ENCODE measurements at regions not wholly inside any gene's neighbourhood (a gene's known extent, or its start where the extent isn't known, plus 50 kb on each side); places are given as distances from the start of the nearest gene placed in this dataset.
"Not testable (repeated sequence)": the region's sequence is repeated elsewhere in the genome, so short reads cannot be mapped to it uniquely, and the experiment has no call there.

DNA sequence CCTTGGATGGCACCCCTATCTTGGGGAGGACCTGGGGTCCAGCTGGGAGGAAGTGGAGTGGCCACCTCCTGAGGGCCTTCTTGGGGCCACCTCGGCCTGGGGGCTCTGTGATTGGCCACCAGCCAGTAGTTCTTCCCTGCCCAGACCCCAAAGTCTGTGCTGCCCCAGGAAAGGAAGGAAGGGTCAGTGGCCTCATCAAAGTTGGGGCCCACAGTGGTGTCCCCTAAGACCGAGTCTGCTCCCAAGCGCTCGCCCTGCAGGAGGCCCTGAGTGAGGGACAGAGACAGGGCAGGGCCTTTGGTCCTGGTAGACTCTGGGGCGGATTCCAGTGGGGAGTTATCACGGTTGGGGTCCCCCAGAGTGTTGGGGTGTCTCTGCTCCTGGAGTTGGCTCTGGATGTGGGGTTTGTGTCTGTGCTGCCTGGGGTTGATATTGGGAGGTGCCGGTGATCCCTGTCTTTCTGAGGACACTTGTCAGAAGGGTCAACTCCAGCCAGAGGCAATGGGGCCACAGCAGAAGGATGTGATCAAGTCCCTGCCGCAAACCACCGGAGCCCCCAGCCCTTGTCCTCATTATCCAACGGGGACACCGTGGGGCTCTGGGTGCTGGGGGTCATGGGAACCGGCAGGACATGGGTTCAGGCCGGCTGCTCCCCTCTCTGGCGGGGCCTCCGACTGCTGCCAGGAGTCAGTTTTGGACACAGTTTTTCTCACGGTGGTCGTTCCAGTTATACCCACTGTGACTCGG is 364.3 kb downstream of the TMEM121 start:
- DNase-seq: no peak
- Histone ChIP-seq H3K4me3 (ENCODE audit: insufficient read depth, low read depth, low read length) (no peak overlapping the region), H3K27me3 (ENCODE audit: control insufficient read depth, insufficient read depth, low read length) (no peaks in the 10 kb centered on the region), H3K36me3 (replicated peaks; ENCODE audit: control insufficient read depth, insufficient read depth, low read length) (no peaks in the 10 kb centered on the region)

DNA sequence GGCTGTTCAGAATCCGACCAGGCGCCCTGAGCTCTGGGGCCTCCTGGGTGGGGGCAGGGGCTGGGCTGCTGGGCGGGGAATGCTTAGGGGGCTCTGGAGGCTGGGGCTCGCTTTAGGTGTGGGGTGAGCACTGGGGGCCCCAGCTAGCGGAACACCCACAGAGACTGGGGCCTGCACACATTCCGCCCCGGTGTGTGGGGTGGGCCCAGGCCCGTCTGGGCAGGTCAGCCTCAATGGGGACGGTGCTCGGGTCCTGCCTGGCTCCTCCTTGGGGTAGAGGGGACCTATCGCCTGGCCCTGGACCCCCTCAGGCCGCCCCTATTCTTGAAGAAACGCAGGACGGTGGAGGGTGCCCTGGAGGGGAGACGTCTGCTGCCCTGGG is 364.8 kb downstream of the TMEM121 start:
- DNase-seq: no peak
- H3K4me3 ChIP-seq (ENCODE audit: insufficient read depth, low read depth, low read length): no peak overlapping the region
- no peaks in the 10 kb centered on the region for H3K36me3 ChIP-seq (replicated peaks; ENCODE audit: control insufficient read depth, insufficient read depth, low read length)

DNA sequence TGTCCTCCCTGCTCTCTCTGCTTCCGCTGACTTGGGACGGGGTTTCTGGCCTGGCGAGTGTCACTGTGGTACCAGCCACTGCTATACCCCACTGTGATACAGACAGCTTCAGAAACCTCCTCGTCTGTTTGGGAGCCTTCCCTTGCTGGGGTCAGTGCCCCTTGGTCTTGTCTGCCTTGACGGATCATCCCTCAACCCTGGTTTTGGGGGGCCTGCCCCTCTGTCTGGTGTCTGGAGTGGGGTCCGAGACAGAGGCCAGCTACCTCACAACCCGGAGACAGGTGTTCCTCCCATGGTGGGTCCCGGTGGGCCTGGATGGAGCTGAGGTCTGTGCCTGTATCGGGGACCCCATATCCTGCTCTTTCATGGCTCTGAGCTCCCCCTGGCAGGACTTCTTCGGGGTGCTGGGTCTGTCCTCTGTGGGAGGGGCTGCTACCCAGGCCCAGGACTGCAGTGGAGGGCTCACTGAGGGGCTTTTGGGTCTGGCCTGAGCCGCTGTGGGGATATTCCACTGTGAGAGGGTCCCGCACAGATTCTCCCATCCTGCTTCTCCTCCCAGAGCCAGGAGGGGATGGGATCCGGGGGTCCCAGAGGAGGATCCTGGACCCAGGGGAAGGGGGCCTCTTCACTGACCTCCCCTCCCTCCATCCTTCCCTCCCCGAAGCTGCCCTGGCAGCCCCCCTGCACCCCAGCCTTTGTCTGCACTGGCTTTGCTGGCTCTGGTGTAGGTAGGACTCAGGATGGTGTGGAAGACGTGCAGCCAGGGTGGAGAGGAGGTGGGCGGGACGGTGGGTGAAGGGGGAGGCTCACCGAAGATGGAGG is 365.5 kb downstream of the TMEM121 start:
- H3K36me3 ChIP-seq (replicated peaks; ENCODE audit: control insufficient read depth, insufficient read depth, low read length): no peaks in the 10 kb centered on the region
- H3K4me3 ChIP-seq (ENCODE audit: insufficient read depth, low read depth, low read length): no peak overlapping the region
- no peaks in the 10 kb centered on the region for H3K27me3 ChIP-seq (ENCODE audit: control insufficient read depth, insufficient read depth, low read length)
- DNase-seq: no peak

More for the DNA sequence above, 364.8 kb downstream of the TMEM121 start:
- no peaks in the 10 kb centered on the region for H3K27me3 ChIP-seq (ENCODE audit: control insufficient read depth, insufficient read depth, low read length)

- not testable (repeated sequence) for H3K4me3 ChIP-seq (ENCODE audit: insufficient read depth, low read depth, low read length); DNase-seq; H3K27me3 ChIP-seq (ENCODE audit: control insufficient read depth, insufficient read depth, low read length); H3K36me3 ChIP-seq (replicated peaks; ENCODE audit: control insufficient read depth, insufficient read depth, low read length)
Measured at GRCh38 chr14:105892453-105893441, 366.4 kb downstream of the TMEM121 start.

DNA sequence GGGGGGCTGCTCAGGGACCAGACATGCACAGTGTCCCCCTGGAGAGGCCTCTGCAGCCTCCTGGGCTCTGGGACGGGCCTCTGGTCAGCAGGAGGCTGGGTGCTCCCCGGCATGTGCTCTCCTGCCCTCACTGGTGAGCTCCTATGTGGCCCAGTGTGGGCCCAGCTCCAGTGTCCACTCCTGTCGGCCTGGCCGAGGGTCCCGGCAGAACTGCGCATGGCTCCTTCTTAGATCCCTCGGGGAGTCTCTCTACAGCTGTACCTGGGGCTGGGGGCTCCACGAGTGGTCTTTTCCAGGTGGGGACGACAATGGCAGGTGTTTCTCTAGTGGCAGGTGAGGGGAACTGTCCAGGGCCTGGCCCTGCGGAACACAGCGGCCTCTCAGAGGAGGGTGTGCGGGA is 367.3 kb downstream of the TMEM121 start:
- not testable (repeated sequence) for DNase-seq; H3K27me3 ChIP-seq (ENCODE audit: control insufficient read depth, insufficient read depth, low read length); H3K4me3 ChIP-seq (ENCODE audit: insufficient read depth, low read depth, low read length); H3K36me3 ChIP-seq (replicated peaks; ENCODE audit: control insufficient read depth, insufficient read depth, low read length)

- no peak for DNase-seq
- Histone ChIP-seq H3K36me3 (replicated peaks; ENCODE audit: control insufficient read depth, insufficient read depth, low read length) (no peaks in the 10 kb centered on the region), H3K4me3 (ENCODE audit: insufficient read depth, low read depth, low read length) (no peak overlapping the region), H3K27me3 (ENCODE audit: control insufficient read depth, insufficient read depth, low read length) (no peaks in the 10 kb centered on the region)
Measured at GRCh38 chr14:105894125-105894977, 368.0 kb downstream of the TMEM121 start.

GRCh38 chr14:105894978-105895881 is 368.8 kb downstream of the TMEM121 start:
- DNase-seq: no peak

GRCh38 chr14:105896206-105896605 is 369.8 kb downstream of the TMEM121 start:
- not testable (repeated sequence) for DNase-seq

More at GRCh38 chr14:105894978-105895881, 368.8 kb downstream of the TMEM121 start:
- Histone ChIP-seq H3K36me3 (replicated peaks; ENCODE audit: control insufficient read depth, insufficient read depth, low read length) (no peaks in the 10 kb centered on the region), H3K4me3 (ENCODE audit: insufficient read depth, low read depth, low read length) (no peak overlapping the region), H3K27me3 (ENCODE audit: control insufficient read depth, insufficient read depth, low read length) (no peaks in the 10 kb centered on the region)

DNA sequence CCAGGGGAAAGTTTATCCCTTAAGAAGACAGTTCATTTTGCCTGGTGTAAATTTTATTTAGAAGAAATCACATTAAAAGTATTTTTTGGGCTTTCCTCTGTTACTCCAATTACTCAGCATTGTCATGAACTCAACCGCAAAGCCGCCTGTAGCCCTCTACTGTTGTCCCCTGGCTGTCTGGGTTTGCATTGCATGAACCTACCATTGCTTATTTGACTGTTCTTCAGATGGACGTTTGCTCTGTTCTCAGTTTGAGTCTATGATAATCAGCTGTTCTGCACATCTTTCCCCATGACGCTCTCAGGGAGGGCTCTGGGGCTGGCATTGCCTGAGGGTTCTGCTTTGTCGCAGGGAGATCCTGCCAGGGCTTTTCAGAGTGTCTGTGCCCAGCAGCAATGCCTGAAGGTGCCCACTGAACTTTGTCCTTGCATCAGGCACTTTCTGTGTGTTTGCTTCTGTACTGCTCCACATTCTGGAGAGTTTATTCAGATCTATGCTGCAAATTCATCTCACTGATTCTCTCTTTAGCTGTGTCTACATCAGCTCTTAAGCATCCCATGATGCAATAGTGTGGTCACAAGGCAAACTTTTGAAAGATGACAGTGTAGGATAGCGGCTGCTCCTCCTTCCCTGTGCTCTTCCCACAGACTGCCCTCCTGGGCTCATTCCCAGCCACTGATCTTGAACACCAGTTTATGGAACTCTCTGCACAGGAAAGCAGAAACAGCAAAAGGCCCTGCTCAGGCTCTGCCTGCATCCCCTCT is 370.8 kb downstream of the TMEM121 start:
- not testable (repeated sequence) for H3K27me3 ChIP-seq (ENCODE audit: control insufficient read depth, insufficient read depth, low read length); H3K4me3 ChIP-seq (ENCODE audit: insufficient read depth, low read depth, low read length); DNase-seq; H3K36me3 ChIP-seq (replicated peaks; ENCODE audit: control insufficient read depth, insufficient read depth, low read length)

More at GRCh38 chr14:105896206-105896605, 369.8 kb downstream of the TMEM121 start:
- H3K4me3 ChIP-seq (ENCODE audit: insufficient read depth, low read depth, low read length); H3K36me3 ChIP-seq (replicated peaks; ENCODE audit: control insufficient read depth, insufficient read depth, low read length); H3K27me3 ChIP-seq (ENCODE audit: control insufficient read depth, insufficient read depth, low read length): not testable (repeated sequence)

GRCh38 chr14:105897725-105898113 is 371.3 kb downstream of the TMEM121 start:
- DNase-seq: no peak
- H3K4me3 ChIP-seq (ENCODE audit: insufficient read depth, low read depth, low read length): no peak overlapping the region
- H3K27me3 ChIP-seq (ENCODE audit: control insufficient read depth, insufficient read depth, low read length): no peaks in the 10 kb centered on the region
- H3K36me3 ChIP-seq (replicated peaks; ENCODE audit: control insufficient read depth, insufficient read depth, low read length): no peaks in the 10 kb centered on the region

DNA sequence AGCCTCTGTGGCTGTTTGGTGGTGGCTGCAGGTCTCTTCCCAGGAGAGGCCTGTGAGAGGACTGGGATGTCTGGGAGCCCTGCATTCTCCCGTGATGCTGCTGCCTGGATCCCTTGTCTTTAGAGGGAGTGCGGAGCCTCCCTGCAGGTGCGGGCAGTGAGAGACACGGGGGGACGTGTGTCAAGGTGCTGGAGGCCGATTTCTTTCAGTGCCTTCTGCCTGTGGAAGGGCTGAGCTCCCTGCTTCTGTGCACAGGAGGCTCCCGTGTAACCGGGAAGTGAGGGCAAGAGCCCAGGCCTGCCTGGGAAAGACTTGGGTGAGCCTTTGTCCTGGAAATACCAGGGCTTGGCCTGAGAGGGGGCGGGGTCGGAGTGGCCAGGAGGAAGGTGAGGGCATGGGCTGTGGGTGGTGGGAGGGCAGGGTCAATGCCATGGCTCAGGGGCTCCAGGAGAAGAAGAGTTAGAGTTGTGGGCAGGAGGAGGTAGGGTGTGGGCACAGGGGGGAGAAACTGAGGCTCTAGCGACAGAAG is 372.2 kb downstream of the TMEM121 start:
- Histone ChIP-seq H3K4me3 (ENCODE audit: insufficient read depth, low read depth, low read length) (no peak overlapping the region), H3K27me3 (ENCODE audit: control insufficient read depth, insufficient read depth, low read length) (no peaks in the 10 kb centered on the region), H3K36me3 (replicated peaks; ENCODE audit: control insufficient read depth, insufficient read depth, low read length) (no peaks in the 10 kb centered on the region)
- no peak for DNase-seq

DNA sequence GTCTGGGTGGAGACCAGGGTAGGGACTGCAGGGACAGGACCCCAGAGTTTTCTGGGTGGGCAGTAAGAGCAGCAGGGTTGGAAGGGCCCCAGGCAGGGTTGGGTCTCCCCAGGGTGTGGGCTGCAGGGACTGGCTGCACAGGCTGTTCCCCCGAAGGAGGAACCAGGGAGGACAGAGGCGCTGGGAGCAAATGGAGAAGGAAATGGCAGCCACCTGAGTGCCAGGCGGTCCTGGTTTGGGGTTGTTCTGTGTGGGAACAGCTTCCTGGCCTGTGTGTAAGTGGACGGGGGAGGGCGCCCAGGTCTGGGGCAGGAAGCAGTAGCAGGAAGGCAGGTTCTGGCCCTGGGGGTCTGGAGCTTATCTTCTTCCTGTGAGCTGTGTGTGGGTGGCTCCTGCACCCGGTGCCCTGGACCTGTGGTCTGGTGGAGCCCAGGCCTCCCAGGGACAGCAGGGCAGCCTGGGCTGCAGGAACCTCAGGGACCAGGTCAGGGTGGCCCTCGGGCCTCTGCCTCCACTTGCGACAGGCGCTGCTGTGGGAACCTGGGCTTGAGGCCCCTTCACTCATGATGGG is 372.8 kb downstream of the TMEM121 start:
- Histone ChIP-seq H3K27me3 (ENCODE audit: control insufficient read depth, insufficient read depth, low read length) (no peaks in the 10 kb centered on the region), H3K4me3 (ENCODE audit: insufficient read depth, low read depth, low read length) (no peak overlapping the region), H3K36me3 (replicated peaks; ENCODE audit: control insufficient read depth, insufficient read depth, low read length) (no peaks in the 10 kb centered on the region)
- DNase-seq: no peak
